ENCODE measurements at regions not wholly inside any gene's neighbourhood (a gene's known extent, or its start where the extent isn't known, plus 50 kb on each side); places are given as distances from the start of the nearest gene placed in this dataset.

DNA sequence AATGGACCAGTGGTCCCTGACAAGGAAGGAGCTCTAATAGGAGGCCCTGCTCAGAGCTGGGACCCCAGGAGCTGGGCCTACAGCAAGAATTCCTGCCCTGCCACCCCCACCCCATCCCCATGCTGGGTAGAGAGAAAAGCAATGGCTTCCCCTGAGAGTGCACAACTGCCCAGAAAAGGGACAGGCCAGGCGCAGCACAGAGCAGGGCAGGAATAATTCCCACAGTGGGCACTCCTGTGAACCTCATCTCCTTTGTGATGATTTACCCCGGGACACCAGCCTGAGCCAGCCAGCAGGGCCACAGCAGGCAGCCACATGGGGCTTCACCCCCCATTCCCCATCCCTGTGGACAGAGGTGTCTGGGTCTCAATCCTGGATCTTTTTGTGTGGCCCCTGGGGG, 104.0 kb upstream of the IQSEC1 start:
- no CpG with 5 or more reads among the region's 2 CpGs for WGBS, 2 donors (ENCODE audit: extremely low coverage in 2 of 2, insufficient read length in 2 of 2, insufficient replicate concordance in 1 of 2)
- peaks cover 0 to 11% of the 10 kb centered on the region in 2 donors for H3K9me3 ChIP-seq (replicated peaks in 1 of 2; ENCODE audit: control insufficient read depth in 2 of 2, insufficient read depth in 1 of 2, low read depth in 1 of 2, low read length in 2 of 2)
- H2BK12ac ChIP-seq (ENCODE audit: low read length), result no peak overlapping the region
- H2BK5ac ChIP-seq (ENCODE audit: low read length), result no peak overlapping the region
- no peaks in the 10 kb centered on the region for H3K79me1 ChIP-seq (ENCODE audit: low read depth, low read length)
- no peak overlapping the region for H3K4me2 ChIP-seq (ENCODE audit: insufficient read depth, low read length, poor library complexity, severe bottlenecking)
- no peak overlapping the region for H3K23ac ChIP-seq (ENCODE audit: low read depth, low read length, poor library complexity)
- peak overlapping the region; percentile 18 for H3K18ac ChIP-seq (ENCODE audit: low read length)
- no peaks in the 10 kb centered on the region for H3K27me3 ChIP-seq (ENCODE audit: control insufficient read depth in 3 of 3, insufficient read depth in 3 of 3, low read depth in 1 of 3, low read length in 3 of 3)
- H3K14ac ChIP-seq (ENCODE audit: low read length), result no peak overlapping the region
- no peak for DNase-seq (ENCODE audit: low spot score)
- no peak overlapping the region for H3K9ac ChIP-seq (ENCODE audit: low read depth, low read length, poor library complexity)
- H2BK120ac ChIP-seq (ENCODE audit: low read depth, low read length), result no peak overlapping the region
- no peak overlapping the region for H2AFZ ChIP-seq (ENCODE audit: low read length)
- H2BK15ac ChIP-seq (ENCODE audit: low read length), result no peak overlapping the region
- H3K4me1 ChIP-seq (ENCODE audit: control insufficient read depth in 2 of 2, insufficient read depth in 1 of 2, low read depth in 1 of 2, low read length in 2 of 2), result peaks cover 0 to 5% of the 10 kb centered on the region in 2 donors
- no peak overlapping the region for H3K4me3 ChIP-seq (ENCODE audit: low read length in 2 of 2)
- H3K27ac ChIP-seq (replicated peaks; ENCODE audit: low read length), result no peak overlapping the region
- no peak overlapping the region for H2AK5ac ChIP-seq (ENCODE audit: low read depth, low read length)
- H3K36me3 ChIP-seq (replicated peaks in 1 of 2; ENCODE audit: control insufficient read depth in 2 of 2, insufficient read depth in 2 of 2, low read length in 2 of 2), result no peaks in the 10 kb centered on the region
- no peak overlapping the region for H3K4ac ChIP-seq (ENCODE audit: low read length)
- H4K91ac ChIP-seq (ENCODE audit: low read depth, low read length, poor library complexity), result no peak overlapping the region
- no peak overlapping the region for H4K8ac ChIP-seq (ENCODE audit: low read depth, low read length)

DNA sequence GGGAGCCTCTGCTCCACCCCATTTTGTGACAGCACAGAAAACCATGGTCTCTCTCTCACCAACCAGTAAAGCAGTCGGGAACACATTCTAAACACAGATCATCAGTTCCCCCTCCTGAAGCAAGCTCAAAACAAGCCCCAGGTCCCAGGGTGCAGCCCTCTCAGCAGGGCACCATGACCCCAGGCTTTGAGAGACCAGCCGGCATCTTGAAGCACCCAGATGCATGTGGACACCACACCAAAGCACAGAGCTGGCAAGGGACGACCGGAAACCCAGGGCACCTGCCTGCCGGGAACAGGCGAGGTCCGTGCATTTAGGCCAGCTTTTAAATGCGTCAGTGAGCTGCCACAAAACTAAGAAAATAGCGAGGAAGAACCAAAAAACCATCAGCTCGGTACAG, 103.2 kb upstream of the IQSEC1 start:
- Histone ChIP-seq H4K91ac (ENCODE audit: low read depth, low read length, poor library complexity) (no peak overlapping the region), H3K4ac (ENCODE audit: low read length) (no peak overlapping the region), H3K4me2 (ENCODE audit: insufficient read depth, low read length, poor library complexity, severe bottlenecking) (no peak overlapping the region), H3K9ac (ENCODE audit: low read depth, low read length, poor library complexity) (no peak overlapping the region), H3K36me3 (replicated peaks in 1 of 2; ENCODE audit: control insufficient read depth in 2 of 2, insufficient read depth in 2 of 2, low read length in 2 of 2) (no peaks in the 10 kb centered on the region), H3K79me1 (ENCODE audit: low read depth, low read length) (no peaks in the 10 kb centered on the region), H2BK15ac (ENCODE audit: low read length) (no peak overlapping the region), H3K4me1 (ENCODE audit: control insufficient read depth in 2 of 2, insufficient read depth in 1 of 2, low read depth in 1 of 2, low read length in 2 of 2) (peaks cover 0 to 5% of the 10 kb centered on the region in 2 donors), H3K23ac (ENCODE audit: low read depth, low read length, poor library complexity) (no peak overlapping the region), H2BK120ac (ENCODE audit: low read depth, low read length) (no peak overlapping the region), H4K8ac (ENCODE audit: low read depth, low read length) (no peak overlapping the region), H3K27ac (replicated peaks; ENCODE audit: low read length) (no peak overlapping the region), H3K18ac (ENCODE audit: low read length) (no peak overlapping the region), H3K4me3 (ENCODE audit: low read length in 2 of 2) (no peak overlapping the region), H2AK5ac (ENCODE audit: low read depth, low read length) (no peak overlapping the region), H2BK12ac (ENCODE audit: low read length) (no peak overlapping the region), H2AFZ (ENCODE audit: low read length) (no peak overlapping the region), H2BK5ac (ENCODE audit: low read length) (no peak overlapping the region), H3K9me3 (replicated peaks in 1 of 2; ENCODE audit: control insufficient read depth in 2 of 2, insufficient read depth in 1 of 2, low read depth in 1 of 2, low read length in 2 of 2) (peaks cover 0 to 11% of the 10 kb centered on the region in 2 donors), H3K27me3 (ENCODE audit: control insufficient read depth in 3 of 3, insufficient read depth in 3 of 3, low read depth in 1 of 3, low read length in 3 of 3) (no peaks in the 10 kb centered on the region), H3K14ac (ENCODE audit: low read length) (no peak overlapping the region)
- WGBS, 2 donors (ENCODE audit: extremely low coverage in 2 of 2, insufficient read length in 2 of 2, insufficient replicate concordance in 1 of 2), result no CpG with 5 or more reads among the region's 10 CpGs
- no peak for DNase-seq (ENCODE audit: low spot score)

DNA sequence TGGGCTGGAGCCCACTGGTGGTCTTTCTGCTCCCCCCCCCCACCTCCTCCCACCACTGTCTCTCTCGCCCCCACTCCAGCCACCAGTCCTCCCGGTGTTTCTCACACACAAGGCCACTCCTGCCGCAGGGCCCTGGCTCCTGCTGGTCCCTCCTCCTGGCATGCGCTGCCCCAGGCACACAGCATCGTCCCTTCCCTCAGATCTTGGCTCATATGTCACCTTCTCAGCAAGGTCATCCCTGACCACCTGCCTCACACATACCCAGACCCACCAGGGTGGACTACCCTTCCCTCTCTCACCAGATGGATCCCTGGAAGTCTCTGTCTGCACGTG, 101.5 kb upstream of the IQSEC1 start:
- no peak overlapping the region for H4K91ac ChIP-seq (ENCODE audit: low read depth, low read length, poor library complexity)
- no peak overlapping the region for H3K9ac ChIP-seq (ENCODE audit: low read depth, low read length, poor library complexity)
- H3K23ac ChIP-seq (ENCODE audit: low read depth, low read length, poor library complexity), result no peak overlapping the region
- DNase-seq (ENCODE audit: low spot score), result no peak
- H3K27me3 ChIP-seq (ENCODE audit: control insufficient read depth in 3 of 3, insufficient read depth in 3 of 3, low read depth in 1 of 3, low read length in 3 of 3), result no peaks in the 10 kb centered on the region
- no peak overlapping the region for H4K8ac ChIP-seq (ENCODE audit: low read depth, low read length)
- no peaks in the 10 kb centered on the region for H3K79me1 ChIP-seq (ENCODE audit: low read depth, low read length)
- H3K4ac ChIP-seq (ENCODE audit: low read length), result no peak overlapping the region
- H3K4me2 ChIP-seq (ENCODE audit: insufficient read depth, low read length, poor library complexity, severe bottlenecking), result no peak overlapping the region
- H3K4me3 ChIP-seq (ENCODE audit: low read length in 2 of 2), result no peak overlapping the region
- peak overlapping the region; percentile 16 for H3K18ac ChIP-seq (ENCODE audit: low read length)
- no peak overlapping the region for H3K27ac ChIP-seq (replicated peaks; ENCODE audit: low read length)
- peaks cover 0 to 5% of the 10 kb centered on the region in 2 donors for H3K4me1 ChIP-seq (ENCODE audit: control insufficient read depth in 2 of 2, insufficient read depth in 1 of 2, low read depth in 1 of 2, low read length in 2 of 2)
- H2BK5ac ChIP-seq (ENCODE audit: low read length), result no peak overlapping the region
- no peak overlapping the region for H2BK12ac ChIP-seq (ENCODE audit: low read length)
- H2AK5ac ChIP-seq (ENCODE audit: low read depth, low read length), result peak overlapping the region; percentile 65
- WGBS, 2 donors (ENCODE audit: extremely low coverage in 2 of 2, insufficient read length in 2 of 2, insufficient replicate concordance in 1 of 2), result no CpG with 5 or more reads among the region's 6 CpGs
- H3K14ac ChIP-seq (ENCODE audit: low read length), result peak overlapping the region; percentile 58
- no peaks in the 10 kb centered on the region for H3K36me3 ChIP-seq (replicated peaks in 1 of 2; ENCODE audit: control insufficient read depth in 2 of 2, insufficient read depth in 2 of 2, low read length in 2 of 2)
- H2AFZ ChIP-seq (ENCODE audit: low read length), result no peak overlapping the region
- no peak overlapping the region for H2BK120ac ChIP-seq (ENCODE audit: low read depth, low read length)
- H3K9me3 ChIP-seq (replicated peaks in 1 of 2; ENCODE audit: control insufficient read depth in 2 of 2, insufficient read depth in 1 of 2, low read depth in 1 of 2, low read length in 2 of 2), result peaks cover 0 to 11% of the 10 kb centered on the region in 2 donors
- no peak overlapping the region for H2BK15ac ChIP-seq (ENCODE audit: low read length)

DNA sequence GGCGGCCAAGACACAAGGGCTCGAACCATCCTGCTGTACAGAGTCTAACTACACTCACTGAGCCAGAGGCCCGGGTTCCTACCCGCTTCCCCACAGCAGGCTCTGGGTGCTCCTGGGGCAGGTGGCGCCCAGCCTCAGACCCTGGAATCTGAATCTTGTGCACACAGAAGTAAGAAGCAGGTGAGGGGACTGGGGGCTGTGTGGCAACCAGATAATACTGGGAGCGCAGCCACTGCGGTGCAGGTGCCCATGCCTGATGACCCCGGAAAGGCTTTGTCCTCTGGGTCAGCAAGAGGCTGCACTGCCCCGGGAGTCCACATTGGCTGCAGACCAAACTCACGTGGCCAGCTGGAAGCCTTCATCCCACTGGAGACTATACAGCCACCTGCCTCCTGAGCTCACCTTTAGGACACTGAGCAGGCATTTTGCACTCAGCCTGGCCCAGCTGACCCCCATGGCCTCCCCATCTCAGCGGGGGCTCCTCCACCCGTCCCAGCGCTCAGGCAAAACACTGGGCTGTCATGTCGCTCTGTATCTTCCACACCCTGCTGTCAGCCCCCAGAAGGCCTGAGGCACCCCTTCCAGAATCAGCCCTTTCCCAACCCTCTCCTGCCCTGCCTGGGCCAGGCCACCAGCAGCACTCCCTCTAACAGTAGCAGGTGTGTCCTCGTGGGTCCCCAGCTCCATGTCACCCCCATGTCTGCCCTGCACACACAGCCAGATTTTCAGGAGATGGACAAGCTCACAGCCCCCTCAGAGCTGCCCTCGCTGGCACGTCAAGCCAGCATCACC, 101.0 kb upstream of the IQSEC1 start:
- Histone ChIP-seq H3K4me2 (ENCODE audit: insufficient read depth, low read length, poor library complexity, severe bottlenecking) (no peak overlapping the region), H2AK5ac (ENCODE audit: low read depth, low read length) (peak overlapping the region; percentile 65), H2BK15ac (ENCODE audit: low read length) (no peak overlapping the region), H3K79me1 (ENCODE audit: low read depth, low read length) (no peaks in the 10 kb centered on the region), H3K27ac (replicated peaks; ENCODE audit: low read length) (no peak overlapping the region), H4K8ac (ENCODE audit: low read depth, low read length) (no peak overlapping the region), H3K23ac (ENCODE audit: low read depth, low read length, poor library complexity) (no peak overlapping the region), H2BK12ac (ENCODE audit: low read length) (no peak overlapping the region), H2AFZ (ENCODE audit: low read length) (no peak overlapping the region), H4K91ac (ENCODE audit: low read depth, low read length, poor library complexity) (no peak overlapping the region), H2BK5ac (ENCODE audit: low read length) (no peak overlapping the region), H3K36me3 (replicated peaks in 1 of 2; ENCODE audit: control insufficient read depth in 2 of 2, insufficient read depth in 2 of 2, low read length in 2 of 2) (no peaks in the 10 kb centered on the region), H3K9me3 (replicated peaks in 1 of 2; ENCODE audit: control insufficient read depth in 2 of 2, insufficient read depth in 1 of 2, low read depth in 1 of 2, low read length in 2 of 2) (peaks cover 0 to 10% of the 10 kb centered on the region in 2 donors), H3K27me3 (ENCODE audit: control insufficient read depth in 3 of 3, insufficient read depth in 3 of 3, low read depth in 1 of 3, low read length in 3 of 3) (no peaks in the 10 kb centered on the region), H3K18ac (ENCODE audit: low read length) (no peak overlapping the region), H2BK120ac (ENCODE audit: low read depth, low read length) (no peak overlapping the region), H3K9ac (ENCODE audit: low read depth, low read length, poor library complexity) (no peak overlapping the region), H3K4me1 (ENCODE audit: control insufficient read depth in 2 of 2, insufficient read depth in 1 of 2, low read depth in 1 of 2, low read length in 2 of 2) (peaks cover 0 to 5% of the 10 kb centered on the region in 2 donors), H3K4ac (ENCODE audit: low read length) (no peak overlapping the region), H3K4me3 (ENCODE audit: low read length in 2 of 2) (no peak overlapping the region), H3K14ac (ENCODE audit: low read length) (peak overlapping the region; percentile 58)
- no peak for DNase-seq (ENCODE audit: low spot score)
- no CpG with 5 or more reads among the region's 17 CpGs for WGBS, 2 donors (ENCODE audit: extremely low coverage in 2 of 2, insufficient read length in 2 of 2, insufficient replicate concordance in 1 of 2)
